ENCODE measurements at regions not wholly inside any gene's neighbourhood (a gene's known extent, or its start where the extent isn't known, plus 50 kb on each side); places are given as distances from the start of the nearest gene placed in this dataset.

- H3K27ac ChIP-seq = no peak overlapping the region
Measured at GRCh38 chr11:116551576-116551975, 221.2 kb downstream of the BUD13 start.

GRCh38 chr11:116548256-116548655 is 224.5 kb downstream of the BUD13 start:
- Histone ChIP-seq H3K4me3 (no peak overlapping the region), H3K9me3 (peaks cover 0 to 15% (median 0%) of the 10 kb centered on the region in 3 donors), H3K4me1 (no peaks in the 10 kb centered on the region), H3K27me3 (peaks cover 23% of the 10 kb centered on the region), H3K27ac (no peak overlapping the region), H3K36me3 (no peaks in the 10 kb centered on the region)
- TF ChIP-seq POLR2A (IDR thresholded peaks at IDR 0.05) = no peak
- no peak for TF ChIP-seq EP300 (IDR thresholded peaks at IDR 0.05)
- TF ChIP-seq CTCF (IDR thresholded peaks at IDR 0.05) = no peak
- no peak for TF ChIP-seq POLR2AphosphoS5 (IDR thresholded peaks at IDR 0.05)
- 80 to 89% methylated on average over 3 to 5 of the region's 7 CpGs for WGBS, 2 donors (ENCODE audit: low coverage in 1 of 2)
- ATAC-seq = no peak

More at GRCh38 chr11:116551576-116551975, 221.2 kb downstream of the BUD13 start:
- ATAC-seq = no peak
- Histone ChIP-seq H3K9me3 (peaks cover 0 to 15% (median 0%) of the 10 kb centered on the region in 3 donors), H3K36me3 (no peaks in the 10 kb centered on the region), H3K4me3 (no peak overlapping the region), H3K4me1 (no peaks in the 10 kb centered on the region), H3K27me3 (peaks cover 17% of the 10 kb centered on the region)
- TF ChIP-seq POLR2A (IDR thresholded peaks at IDR 0.05) = no peak
- no peak for TF ChIP-seq EP300 (IDR thresholded peaks at IDR 0.05)
- TF ChIP-seq POLR2AphosphoS5 (IDR thresholded peaks at IDR 0.05) = no peak
- TF ChIP-seq CTCF (IDR thresholded peaks at IDR 0.05) = no peak
- WGBS, 2 donors (ENCODE audit: low coverage in 1 of 2) = 63 to 73% methylated on average over 3 of the region's 4 CpGs

- 25 to 33% methylated on average over 1 to 2 of the region's 2 CpGs for WGBS, 2 donors (ENCODE audit: low coverage in 1 of 2)
- ATAC-seq = no peak
- Histone ChIP-seq H3K27ac (no peak overlapping the region), H3K9me3 (peaks cover 0 to 15% (median 0%) of the 10 kb centered on the region in 3 donors), H3K27me3 (peaks cover 23% of the 10 kb centered on the region), H3K4me3 (no peak overlapping the region), H3K4me1 (no peaks in the 10 kb centered on the region), H3K36me3 (no peaks in the 10 kb centered on the region)
- no peak for TF ChIP-seq POLR2AphosphoS5 (IDR thresholded peaks at IDR 0.05)
Measured at GRCh38 chr11:116547571-116547970, 225.2 kb downstream of the BUD13 start.

GRCh38 chr11:116545912-116546311 is 226.9 kb downstream of the BUD13 start:
- no peak for TF ChIP-seq POLR2AphosphoS5 (IDR thresholded peaks at IDR 0.05)
- TF ChIP-seq POLR2A (IDR thresholded peaks at IDR 0.05) = no peak
- no peak for TF ChIP-seq EP300 (IDR thresholded peaks at IDR 0.05)
- TF ChIP-seq CTCF (IDR thresholded peaks at IDR 0.05) = no peak
- ATAC-seq = no peak
- H3K4me3 ChIP-seq = no peak overlapping the region
- peaks cover 0 to 15% (median 0%) of the 10 kb centered on the region in 3 donors for H3K9me3 ChIP-seq
- H3K27me3 ChIP-seq = peaks cover 33% of the 10 kb centered on the region
- no peaks in the 10 kb centered on the region for H3K36me3 ChIP-seq
- H3K27ac ChIP-seq = no peak overlapping the region
- H3K4me1 ChIP-seq = no peaks in the 10 kb centered on the region
- WGBS, 2 donors (ENCODE audit: low coverage in 1 of 2) = 81 to 93% methylated on average over 5 to 6 of the region's 6 CpGs

- WGBS, 2 donors (ENCODE audit: low coverage in 1 of 2) = 74 to 77% methylated on average over 5 to 10 of the region's 10 CpGs
- H3K27ac ChIP-seq = no peak overlapping the region
- H3K36me3 ChIP-seq = no peaks in the 10 kb centered on the region
- H3K4me3 ChIP-seq = no peak overlapping the region
- no peak for ATAC-seq
- peaks cover 0 to 16% (median 0%) of the 10 kb centered on the region in 3 donors for H3K9me3 ChIP-seq
- TF ChIP-seq EP300 (IDR thresholded peaks at IDR 0.05) = no peak
- TF ChIP-seq CTCF (IDR thresholded peaks at IDR 0.05) = no peak
- H3K4me1 ChIP-seq = no peaks in the 10 kb centered on the region
- peaks cover 45% of the 10 kb centered on the region for H3K27me3 ChIP-seq
Measured at GRCh38 chr11:116544721-116545120, 228.1 kb downstream of the BUD13 start.

Measured in gastroesophageal sphincter (tissue), 4 donors.